Sigmoid colon (tissue), 6 donors: ENCODE measurements at regions not wholly inside any gene's neighbourhood (a gene's known extent, or its start where the extent isn't known, plus 50 kb on each side); places are given as distances from the start of the nearest gene placed in this dataset.
"Not testable (repeated sequence)": the region's sequence is repeated elsewhere in the genome, so short reads cannot be mapped to it uniquely, and the experiment has no call there.

Experiments
- DNase-seq: peaks from one replicate; pipeline ENCODE4 v3.0.0-alpha.2; 2019
- H3K27ac ChIP-seq, 4 donors: fragments of 200-600 bp; sonication (generic); one replicate each; pipeline ENCODE4 v1.5.1; 2016 to 2019; ENCODE audit warnings: mild to moderate bottlenecking in 1 of 4
- H3K27me3 ChIP-seq, 3 donors: fragments of 200-600 bp; sonication (generic); one replicate each; pipeline ENCODE4 v1.5.1; 2019; ENCODE audit warnings: mild to moderate bottlenecking in 1 of 3
- H3K36me3 ChIP-seq, 4 donors: fragments of 200-600 bp; sonication (generic); one replicate each; pipeline ENCODE4 v1.5.1; 2016 to 2019
- H3K4me1 ChIP-seq, 4 donors: fragments of 200-600 bp; sonication (generic); one replicate each; pipeline ENCODE4 v1.5.1; 2017 to 2019
- H3K4me3 ChIP-seq, 4 donors: fragments of 200-600 bp; sonication (generic); one replicate each; pipeline ENCODE4 v1.5.1; 2017 to 2019; ENCODE audit warnings: mild to moderate bottlenecking in 2 of 4, moderate library complexity in 1 of 4
- H3K9me3 ChIP-seq, 4 donors: fragments of 200-600 bp in 3 of 4; sonication (generic) in 3 of 4; one replicate each; pipeline versions ENCODE4 v1.5.1 to v1.6.1; 2013 to 2019
- CTCF ChIP-seq, 4 experiments: fragments of 450-650 bp in 3 of 4; fragments of 200-600 bp in 1 of 4; IDR thresholded peaks; one replicate each; pipeline ENCODE4 v1.5.1; 2016 to 2019; ENCODE audit warnings: antibody characterized with exemption in 4 of 4, mild to moderate bottlenecking in 3 of 4, moderate library complexity in 2 of 4
- EP300 ChIP-seq, 4 donors: sonication (generic); formaldehyde crosslinking; IDR thresholded peaks; one replicate each; pipeline ENCODE4 v1.6.1; 2017; ENCODE audit warnings: antibody characterized with exemption in 4 of 4
- POLR2A ChIP-seq, 2 donors: fragments of 450-650 bp; IDR thresholded peaks; one replicate each; pipeline ENCODE4 v1.6.1; 2016; ENCODE audit warnings: antibody characterized with exemption in 2 of 2, mild to moderate bottlenecking in 2 of 2, moderate library complexity in 2 of 2
- POLR2AphosphoS5 ChIP-seq, 4 donors: sonication (generic); formaldehyde crosslinking; IDR thresholded peaks; one replicate each; pipeline ENCODE4 v1.6.1; 2017; ENCODE audit warnings: antibody characterized with exemption in 4 of 4
- WGBS, 2 donors: extraction: QIAGEN DNeasy Blood & Tissue Kit; methylation state at CpG; one replicate each; pipeline ENCODE4 v1.1.7; 2013; 5-methylcytosine and 5-hydroxymethylcytosine counted together
- intact Hi-C: fragments of 100-400 bp; cut with DNase I; formaldehyde crosslinking; loops from one replicate; pipeline ENCODE4 v1.15.1; 2023
- donor health status: healthy with polysubstance abuse.
- donor health status: healthy.

- Histone ChIP-seq H3K4me3 (no peak overlapping the region), H3K9me3 (no peaks in the 10 kb centered on the region), H3K27me3 (no peaks in the 10 kb centered on the region), H3K27ac (no peak overlapping the region), H3K4me1 (no peaks in the 10 kb centered on the region), H3K36me3 (no peaks in the 10 kb centered on the region)
- TF ChIP-seq EP300 (IDR thresholded peaks at IDR 0.05) (no peak), CTCF (IDR thresholded peaks at IDR 0.05) (no peak), POLR2AphosphoS5 (IDR thresholded peaks at IDR 0.05) (no peak), POLR2A (IDR thresholded peaks at IDR 0.05) (no peak)
- WGBS, 2 donors, result 27 to 54% methylated on average over 2 of the region's 2 CpGs
- intact Hi-C loops, result no loop called here
- no peak for DNase-seq
These were observed 580.4 kb downstream of the VGLL3 start for GRCh38 chr3:86410587-86410986.

GRCh38 chr3:86389759-86390158 is 601.2 kb downstream of the VGLL3 start:
- DNase-seq, H3K9me3 ChIP-seq, H3K36me3 ChIP-seq, intact Hi-C loops, H3K27ac ChIP-seq, H3K4me1 ChIP-seq, H3K27me3 ChIP-seq, H3K4me3 ChIP-seq: not testable (repeated sequence)
- 60 to 78% methylated on average over 5 of the region's 5 CpGs for whole genome bisulfite sequencing, 2 donors

GRCh38 chr3:86388820-86389219 is 602.1 kb downstream of the VGLL3 start:
- Histone ChIP-seq H3K4me1 (no peaks in the 10 kb centered on the region), H3K9me3 (no peaks in the 10 kb centered on the region), H3K27ac (no peak overlapping the region), H3K36me3 (no peaks in the 10 kb centered on the region), H3K27me3 (no peaks in the 10 kb centered on the region), H3K4me3 (no peak overlapping the region)
- no peak for DNase-seq
- TF ChIP-seq POLR2AphosphoS5 (IDR thresholded peaks at IDR 0.05) (no peak), EP300 (IDR thresholded peaks at IDR 0.05) (no peak), POLR2A (IDR thresholded peaks at IDR 0.05) (no peak), CTCF (IDR thresholded peaks at IDR 0.05) (no peak)
- WGBS, 2 donors, result 73 to 76% methylated on average over 4 of the region's 4 CpGs
- intact Hi-C loops, result no loop called here

GRCh38 chr3:86382556-86382955 is 608.4 kb downstream of the VGLL3 start:
- 83% methylated on average over 3 of the region's 3 CpGs for WGBS, 2 donors
- intact Hi-C loops, result no loop called here

GRCh38 chr3:86381247-86381646 is 609.7 kb downstream of the VGLL3 start:
- H3K4me1 ChIP-seq, result no peaks in the 10 kb centered on the region
- no peak for DNase-seq
- no peak overlapping the region for H3K27ac ChIP-seq
- no peak for TF ChIP-seq CTCF (IDR thresholded peaks at IDR 0.05)
- intact Hi-C loops, result no loop called here
- 83 to 85% methylated on average over 2 of the region's 2 CpGs for WGBS, 2 donors
- no peaks in the 10 kb centered on the region for H3K36me3 ChIP-seq
- no peak overlapping the region for H3K4me3 ChIP-seq
- H3K27me3 ChIP-seq, result no peaks in the 10 kb centered on the region
- H3K9me3 ChIP-seq, result no peaks in the 10 kb centered on the region

More at GRCh38 chr3:86382556-86382955, 608.4 kb downstream of the VGLL3 start:
- no peak overlapping the region for H3K4me3 ChIP-seq
- DNase-seq, result no peak
- no peak for TF ChIP-seq POLR2AphosphoS5 (IDR thresholded peaks at IDR 0.05)
- no peak for TF ChIP-seq EP300 (IDR thresholded peaks at IDR 0.05)
- TF ChIP-seq POLR2A (IDR thresholded peaks at IDR 0.05), result no peak
- TF ChIP-seq CTCF (IDR thresholded peaks at IDR 0.05), result no peak
- H3K9me3 ChIP-seq, result no peaks in the 10 kb centered on the region
- no peaks in the 10 kb centered on the region for H3K27me3 ChIP-seq
- no peak overlapping the region for H3K27ac ChIP-seq
- no peaks in the 10 kb centered on the region for H3K36me3 ChIP-seq
- no peaks in the 10 kb centered on the region for H3K4me1 ChIP-seq
